HepG2 (cell line): ENCODE measurements at regions not wholly inside any gene's neighbourhood (a gene's known extent, or its start where the extent isn't known, plus 50 kb on each side); places are given as distances from the start of the nearest gene placed in this dataset.

ENCODE experiments used
- ATAC-seq: fragments of 200-7000 bp; cut with Tn5 transposase; 3 replicates; pipeline ENCODE4 v1.9.1; 2020; ENCODE audit warnings: mild to moderate bottlenecking, moderate library complexity
- BruUV-seq: library from RNA; stranded (reverse); fragments of 400-500 nt; replicated peaks from 2 replicates; lab custom pipeline; 2021; lab: Mats Ljungman, UMichigan
- CTCF ChIA-PET: fragments of 300-600 bp; formaldehyde crosslinking; extraction: SDS; loops from one replicate; lab custom pipeline; 2021; ENCODE audit warnings: low total read pairs, inconsistent platforms, low intra/inter-chr PET ratio; lab: Yijun Ruan, JAX
- POLR2A ChIA-PET: fragments of 350-600 bp; sonication (Branson Sonifier 250); formaldehyde crosslinking; loops from one replicate; lab custom pipeline; 2020; ENCODE audit warnings: antibody characterized with exemption, inconsistent platforms; lab: Yijun Ruan, JAX
- DNase-seq: peaks from one replicate; pipeline ENCODE4 v3.0.0-alpha.2; 2015; ENCODE audit warnings: low spot score
- FAIRE-seq: peaks from 3 replicates; lab custom pipeline; 2011; peaks lifted over from hg19 to GRCh38; lab: Jason Lieb, UNC
- H2AFZ ChIP-seq: one replicate; pipeline ENCODE4 v1.6.1; 2011; ENCODE audit warnings: low read length, inconsistent platforms
- H3K27ac ChIP-seq: fragments of 300-600 bp; 3 replicates; pipeline ENCODE4 v1.8.0; 2011; ENCODE audit warnings: mixed run types, mild to moderate bottlenecking, mixed read lengths, low read length, inconsistent platforms; ENCODE audit not compliant: insufficient read depth; ENCODE audit errors: extremely low read length
- H3K27me3 ChIP-seq, 2 experiments: fragments of 200-600 bp in 1 of 2; 2 replicates in 1 of 2; 3 replicates in 1 of 2; pipeline versions ENCODE4 v1.6.0 to v1.8.0; 2011; ENCODE audit warnings: low read length in 2 of 2, mild to moderate bottlenecking in 2 of 2, moderate library complexity in 2 of 2, inconsistent platforms in 1 of 2; ENCODE audit not compliant: insufficient read depth in 2 of 2, control insufficient read depth in 1 of 2
- H3K36me3 ChIP-seq, 2 experiments: fragments of 200-600 bp in 1 of 2; replicated peaks in 1 of 2; 2 replicates in 1 of 2; 3 replicates in 1 of 2; pipeline versions ENCODE4 v1.5.1 to v1.8.0; 2011; ENCODE audit warnings: low read length in 2 of 2, inconsistent platforms in 1 of 2; ENCODE audit not compliant: insufficient read depth in 2 of 2, control insufficient read depth in 1 of 2
- H3K4me1 ChIP-seq: 2 replicates; pipeline ENCODE4 v1.5.1; 2012; ENCODE audit warnings: low read length, inconsistent platforms; ENCODE audit not compliant: insufficient read depth
- H3K4me2 ChIP-seq: 2 replicates; pipeline ENCODE4 v1.6.0; 2011; ENCODE audit warnings: low read depth, low read length, inconsistent platforms
- H3K4me3 ChIP-seq, 3 experiments: fragments of 200-600 bp in 1 of 3; sonication (generic), shearing (Covaris generic) in 1 of 3; replicated peaks in 1 of 3; 2 replicates each; pipeline ENCODE4 v1.5.1; 2011 to 2016; ENCODE audit warnings: low read length in 3 of 3, inconsistent platforms in 2 of 3, low read depth in 2 of 3, mild to moderate bottlenecking in 2 of 3, control low read depth in 1 of 3, mixed read lengths in 1 of 3; ENCODE audit not compliant: insufficient read depth in 1 of 3
- H3K79me2 ChIP-seq: one replicate; pipeline ENCODE4 v1.6.1; 2011; ENCODE audit warnings: low read length, inconsistent platforms; ENCODE audit not compliant: insufficient read depth
- H3K9ac ChIP-seq: 2 replicates; pipeline ENCODE4 v1.6.0; 2011; ENCODE audit warnings: mild to moderate bottlenecking, low read depth, low read length, inconsistent platforms; ENCODE audit not compliant: insufficient read depth
- H3K9me3 ChIP-seq: 2 replicates; pipeline ENCODE4 v1.5.1; 2012; ENCODE audit warnings: mild to moderate bottlenecking, low read length
- H4K20me1 ChIP-seq: 2 replicates; pipeline ENCODE4 v1.6.0; 2011; ENCODE audit warnings: inconsistent platforms, mild to moderate bottlenecking, low read length, moderate library complexity; ENCODE audit not compliant: insufficient read depth
- CEBPB ChIP-seq: IDR thresholded peaks from 2 replicates; pipeline ENCODE4 v1.6.1; 2011; ENCODE audit warnings: low read depth, low read length, improper control_type of control experiment, borderline replicate concordance
- CEBPG ChIP-seq: IDR thresholded peaks from 2 replicates; pipeline ENCODE4 v1.6.1; 2016
- MAFF ChIP-seq: IDR thresholded peaks from 2 replicates; pipeline ENCODE4 v1.6.1; 2011; ENCODE audit warnings: low read depth, low read length, improper control_type of control experiment
- MAFK ChIP-seq, 2 experiments: IDR thresholded peaks in 1 of 2; conservative IDR thresholded peaks in 1 of 2; 2 replicates each; pipeline ENCODE4 v1.6.1; 2011; ENCODE audit warnings: improper control_type of control experiment in 2 of 2, low read length in 2 of 2
- PLRG1 ChIP-seq: fragments of 450-650 bp; conservative IDR thresholded peaks from 2 replicates; pipeline ENCODE4 v1.6.1; 2016
- SOX13 ChIP-seq, 3 experiments: fragments of 450-650 bp in 1 of 3; sonication (generic) in 1 of 3; formaldehyde crosslinking in 1 of 3; IDR thresholded peaks in 2 of 3; conservative IDR thresholded peaks in 1 of 3; 2 replicates each; pipeline versions ENCODE4 v1.5.0 to v1.6.1; 2016 to 2020; ENCODE audit warnings: antibody characterized with exemption in 1 of 3, mild to moderate bottlenecking in 1 of 3, missing compliant biosample characterization in 1 of 3, missing genetic modification reagents in 1 of 3, moderate library complexity in 1 of 3
- TP53 ChIP-seq: sonication (generic); formaldehyde crosslinking; conservative IDR thresholded peaks from 2 replicates; pipeline ENCODE4 v1.4.0; 2020; ENCODE audit warnings: missing genetic modification reagents
- ZNF605 ChIP-seq: sonication (generic); formaldehyde crosslinking; IDR thresholded peaks from 2 replicates; pipeline ENCODE4 v1.8.0; 2022; ENCODE audit warnings: mild to moderate bottlenecking, missing genetic modification reagents
- WGBS: methylation state at CpG from one replicate; pipeline ENCODE4 v1.1.6; 2017; ENCODE audit warnings: low lambda C conversion rate; 5-methylcytosine and 5-hydroxymethylcytosine counted together
- in situ Hi-C: cut with HindIII; loops from 2 replicates; pipeline ENCODE4 v1.10.0; 2017; ENCODE audit warnings: low pct_unique_long_range_greater_than_20kb; ENCODE audit not compliant: extremely low pct_ligation_motif_present
- intact Hi-C: fragments of 100-400 bp; cut with micrococcal nuclease; formaldehyde crosslinking; loops from one replicate; pipeline ENCODE4 v1.10.0; 2022; ENCODE audit not compliant: unreplicated experiment
- TF ChIP-seq, protein P1 (sequence below): sonication (generic); formaldehyde crosslinking; IDR thresholded peaks from 2 replicates; pipeline ENCODE4 v1.5.0; 2020; ENCODE audit warnings: missing genetic modification reagents
- TF ChIP-seq, protein P2 (sequence below): sonication (generic); formaldehyde crosslinking; IDR thresholded peaks from 2 replicates; pipeline ENCODE4 v1.4.0; 2020; ENCODE audit warnings: missing genetic modification reagents; ENCODE audit errors: not compliant biosample characterization

DNA sequence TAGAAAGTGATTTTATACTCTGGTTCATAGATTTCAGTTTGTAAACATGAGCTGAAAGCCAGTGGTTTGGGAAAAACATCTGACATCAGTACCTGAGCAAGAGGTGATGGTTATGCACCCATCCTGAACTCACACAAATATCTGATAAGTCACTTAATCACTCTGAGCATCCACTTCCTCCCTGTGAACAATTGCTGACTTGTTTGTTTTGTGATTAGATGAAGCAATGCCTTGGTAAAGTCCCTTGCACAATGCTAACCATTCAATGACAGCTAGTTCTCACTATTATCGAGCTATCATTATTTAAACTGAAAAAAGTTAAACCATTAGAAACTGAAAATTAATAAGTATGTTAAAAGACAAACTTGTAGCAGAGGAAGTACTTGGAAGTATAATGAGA is 303.0 kb downstream of the PLOD2 start:
- Histone ChIP-seq H3K4me2 (no peak overlapping the region), H4K20me1 (no peaks in the 10 kb centered on the region), H3K36me3 (no peaks in the 10 kb centered on the region), H3K27me3 (no peaks in the 10 kb centered on the region), H3K4me1 (no peaks in the 10 kb centered on the region), H3K9ac (no peak overlapping the region), H2AFZ (no peak overlapping the region), H3K79me2 (no peaks in the 10 kb centered on the region), H3K9me3 (no peaks in the 10 kb centered on the region), H3K4me3 (no peak overlapping the region), H3K27ac (no peak overlapping the region)
- in situ Hi-C loops: no loop called here
- intact Hi-C loops: no loop called here
- WGBS: 0% methylated on average over 1 of the region's 1 CpG
- CTCF ChIA-PET: no interaction called here
- POLR2A ChIA-PET: no interaction called here
- no peak for ATAC-seq
- DNase-seq: peak; percentile 24
- TF ChIP-seq, protein P1, sequence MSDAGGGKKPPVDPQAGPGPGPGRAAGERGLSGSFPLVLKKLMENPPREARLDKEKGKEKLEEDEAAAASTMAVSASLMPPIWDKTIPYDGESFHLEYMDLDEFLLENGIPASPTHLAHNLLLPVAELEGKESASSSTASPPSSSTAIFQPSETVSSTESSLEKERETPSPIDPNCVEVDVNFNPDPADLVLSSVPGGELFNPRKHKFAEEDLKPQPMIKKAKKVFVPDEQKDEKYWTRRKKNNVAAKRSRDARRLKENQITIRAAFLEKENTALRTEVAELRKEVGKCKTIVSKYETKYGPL: no peak
- TF ChIP-seq SOX13 (IDR thresholded peaks at IDR 0.05) (no peak), SOX13 (CRISPR knock-in tag; conservative IDR thresholded peaks at IDR 0.05 in 1 of 2, IDR thresholded peaks at IDR 0.05 in 1 of 2) (peak in 1 of 2 experiments; percentile 34; a peak in 1 of 4 replicates), ZNF605 (CRISPR knock-in tag) (no peak), MAFF (peak; percentile 40; the same call in 1 of the 2 replicates), TP53 (CRISPR knock-in tag) (no peak), MAFK (conservative IDR thresholded peaks at IDR 0.05 in 1 of 2, IDR thresholded peaks at IDR 0.05 in 1 of 2; ENCODE audit: low read length in 2 of 2) (peak in 1 of 2 experiments; percentile 36; a peak in 1 of 4 replicates), CEBPG (CRISPR knock-in tag) (peak; percentile 30; the same call in 1 of the 2 replicates), CEBPB (peak; percentile 77; the same call in 1 of the 2 replicates), PLRG1 (no peak)
- TF ChIP-seq, protein P2, sequence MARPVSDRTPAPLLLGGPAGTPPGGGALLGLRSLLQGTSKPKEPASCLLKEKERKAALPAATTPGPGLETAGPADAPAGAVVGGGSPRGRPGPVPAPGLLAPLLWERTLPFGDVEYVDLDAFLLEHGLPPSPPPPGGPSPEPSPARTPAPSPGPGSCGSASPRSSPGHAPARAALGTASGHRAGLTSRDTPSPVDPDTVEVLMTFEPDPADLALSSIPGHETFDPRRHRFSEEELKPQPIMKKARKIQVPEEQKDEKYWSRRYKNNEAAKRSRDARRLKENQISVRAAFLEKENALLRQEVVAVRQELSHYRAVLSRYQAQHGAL (CRISPR knock-in tag): no peak
- no TSS peak for BruUV-seq
- no peak for FAIRE-seq
